Stimulated activated CD4-positive, alpha-beta T cell treated with anti-CD3 and anti-CD28 coated beads, TNF-alpha, amount 100 ng/mL, for 48 hours (primary cell): ENCODE measurements at regions not wholly inside any gene's neighbourhood (a gene's known extent, or its start where the extent isn't known, plus 50 kb on each side); places are given as distances from the start of the nearest gene placed in this dataset.
"Not testable (repeated sequence)": the region's sequence is repeated elsewhere in the genome, so short reads cannot be mapped to it uniquely, and the experiment has no call there.

ENCODE experiments used
- DNase-seq, 3 donors: peaks; one replicate each; pipeline ENCODE4 v3.0.0-alpha.2; 2020; ENCODE audit warnings: low read depth in 3 of 3

DNA sequence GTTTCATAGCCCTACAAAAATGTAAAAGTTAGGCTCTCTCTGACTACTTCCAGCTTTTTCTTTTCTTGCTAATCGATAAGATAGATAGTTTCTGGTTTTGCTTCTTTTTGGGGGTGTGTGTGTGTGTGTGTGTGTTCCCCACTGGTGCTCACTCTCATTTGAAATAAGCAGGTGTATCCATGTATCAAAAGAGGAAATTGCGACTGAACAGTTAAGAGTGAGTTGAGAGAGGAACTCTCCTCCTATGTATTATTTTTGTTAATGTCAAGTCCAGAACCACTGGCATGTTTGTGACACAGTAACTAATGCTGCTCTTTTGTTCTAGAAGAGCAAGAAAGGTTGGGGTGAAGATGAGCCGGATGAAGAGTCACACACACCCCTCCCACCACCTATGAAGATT lies 96.7 kb upstream of the UMPS start:
- DNase-seq, result no peak

- no peak for DNase-seq
Measured at GRCh38 chr3:124634210-124635168, 95.8 kb upstream of the UMPS start.

- DNase-seq, result no peak
Measured at GRCh38 chr3:124635169-124635539, 95.1 kb upstream of the UMPS start.

GRCh38 chr3:124636101-124636862 lies 94.0 kb upstream of the UMPS start:
- DNase-seq, result no peak

DNA sequence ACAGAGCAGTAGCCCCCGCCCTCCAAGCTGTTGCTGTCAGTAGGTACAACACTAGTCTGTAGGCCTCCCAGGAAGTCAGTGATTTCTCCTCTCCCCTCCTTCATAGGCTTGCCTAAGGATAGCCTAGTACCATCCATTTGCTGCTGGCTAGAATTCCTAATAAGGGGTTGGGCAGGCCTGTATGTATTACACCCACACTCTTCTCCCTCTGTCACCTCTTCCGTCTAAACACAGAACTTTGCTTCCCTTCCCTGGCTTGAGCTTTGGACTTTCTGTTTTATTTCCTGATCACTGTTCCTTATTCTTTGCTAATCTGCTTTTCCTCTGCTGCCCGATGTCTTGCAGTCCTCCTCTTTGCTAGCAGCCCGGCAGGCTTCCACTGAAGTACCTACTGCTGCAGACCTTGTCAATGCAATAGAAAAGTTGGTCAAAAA lies 93.4 kb upstream of the UMPS start:
- DNase-seq, result no peak

- no peak for DNase-seq
Measured at GRCh38 chr3:124639406-124640237, 90.6 kb upstream of the UMPS start.

- DNase-seq, result no peak
Measured at GRCh38 chr3:124640635-124641306, 89.5 kb upstream of the UMPS start.

DNA sequence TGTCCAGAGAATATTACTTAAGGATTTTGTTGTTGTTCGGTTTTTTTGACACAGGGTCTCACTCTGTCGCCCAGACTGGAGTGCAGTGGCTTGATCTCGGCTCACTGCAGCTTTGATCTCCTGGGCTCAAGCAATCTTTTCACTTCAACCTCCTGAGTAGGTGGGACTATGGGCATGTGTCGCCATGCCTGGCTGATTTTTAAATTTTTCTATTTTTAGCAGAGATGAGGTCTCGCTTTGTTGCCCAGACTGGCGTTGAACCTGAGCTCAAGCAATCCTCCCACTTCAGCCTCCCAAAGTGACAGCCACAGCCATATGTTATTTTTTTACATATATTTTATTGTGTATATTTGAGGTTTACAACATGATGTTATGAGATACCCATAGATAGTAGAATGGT lies 86.8 kb upstream of the UMPS start:
- DNase-seq, result no peak

DNA sequence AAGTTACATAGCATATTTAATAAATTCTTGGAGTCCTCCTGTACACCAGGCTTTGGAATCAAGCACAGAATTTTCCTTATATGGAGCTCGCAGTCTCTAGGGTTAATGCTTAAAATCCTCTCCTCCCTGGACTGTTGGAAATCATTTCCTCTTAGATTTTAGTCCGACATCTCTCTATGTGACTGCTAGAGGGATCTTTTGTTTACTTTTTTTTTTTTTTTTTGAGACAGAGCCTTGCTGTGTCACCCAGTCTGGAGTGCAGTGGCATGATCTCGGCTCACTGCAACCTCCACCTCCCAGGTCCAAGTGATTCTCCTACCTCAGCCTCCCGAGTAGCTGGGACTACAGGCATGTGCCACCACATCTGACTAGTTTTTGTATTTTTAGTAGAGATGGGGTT lies 84.1 kb upstream of the UMPS start:
- DNase-seq, result not testable (repeated sequence)

GRCh38 chr3:124648551-124648950 lies 81.7 kb upstream of the UMPS start:
- DNase-seq, result no peak

GRCh38 chr3:124650798-124651197 lies 79.5 kb upstream of the UMPS start:
- DNase-seq, result no peak

GRCh38 chr3:124651416-124651815 lies 78.8 kb upstream of the UMPS start:
- not testable (repeated sequence) for DNase-seq

- DNase-seq, result no peak
Measured at GRCh38 chr3:124652009-124652408, 78.2 kb upstream of the UMPS start.

DNA sequence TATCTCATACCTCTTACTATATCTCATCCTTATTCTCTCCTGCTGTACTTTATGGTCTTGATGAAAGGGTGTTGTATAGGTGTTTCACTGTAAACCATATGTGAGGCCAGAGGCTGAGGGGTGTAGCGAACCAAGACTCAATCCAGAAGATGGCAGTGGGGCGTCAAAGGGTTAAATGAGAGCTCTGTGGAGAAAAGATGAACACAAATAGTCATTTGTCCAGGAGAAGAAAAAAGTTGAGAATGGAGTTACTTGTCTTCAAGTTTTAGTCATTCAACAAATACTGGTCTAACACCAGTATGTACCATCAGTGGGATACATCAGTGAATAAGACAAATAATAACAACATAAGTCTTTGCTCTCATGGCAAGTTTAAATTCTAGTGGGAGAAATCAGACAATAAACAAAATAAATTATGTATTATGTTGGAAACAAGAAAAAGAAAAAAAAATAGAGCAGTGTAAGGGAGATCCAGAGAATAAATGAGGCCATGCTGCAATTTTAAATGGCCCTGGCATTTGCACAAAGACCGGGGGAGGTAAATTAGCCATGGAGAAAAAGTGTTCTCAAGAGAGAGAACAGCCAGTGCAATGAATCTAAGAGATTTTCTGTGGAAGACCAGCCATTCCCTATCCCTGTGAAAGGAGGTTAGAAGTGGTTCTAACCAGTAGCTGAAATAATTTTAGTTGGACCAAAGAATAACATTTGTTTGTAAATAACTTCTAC lies 77.0 kb upstream of the UMPS start:
- no peak for DNase-seq

GRCh38 chr3:124653797-124654469 lies 76.3 kb upstream of the UMPS start:
- DNase-seq, result no peak

DNA sequence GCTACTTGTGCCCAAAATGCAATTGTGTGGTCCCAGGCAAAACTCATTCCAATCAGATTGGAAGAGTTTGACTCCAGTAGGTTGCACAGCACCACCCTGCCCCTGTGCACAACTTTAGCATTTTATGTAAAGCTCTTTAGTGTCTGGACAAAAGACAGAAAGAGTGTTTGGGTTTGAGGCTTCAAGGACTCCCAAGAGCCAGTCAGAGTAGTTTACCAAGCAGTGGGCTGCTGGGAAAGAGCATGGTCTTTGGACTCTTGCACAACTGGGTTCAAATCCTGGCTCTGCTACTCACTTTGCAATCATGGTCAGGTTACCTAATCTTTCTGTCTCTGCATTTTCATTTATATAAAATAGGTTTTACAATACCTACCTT lies 75.8 kb upstream of the UMPS start:
- no peak for DNase-seq

DNA sequence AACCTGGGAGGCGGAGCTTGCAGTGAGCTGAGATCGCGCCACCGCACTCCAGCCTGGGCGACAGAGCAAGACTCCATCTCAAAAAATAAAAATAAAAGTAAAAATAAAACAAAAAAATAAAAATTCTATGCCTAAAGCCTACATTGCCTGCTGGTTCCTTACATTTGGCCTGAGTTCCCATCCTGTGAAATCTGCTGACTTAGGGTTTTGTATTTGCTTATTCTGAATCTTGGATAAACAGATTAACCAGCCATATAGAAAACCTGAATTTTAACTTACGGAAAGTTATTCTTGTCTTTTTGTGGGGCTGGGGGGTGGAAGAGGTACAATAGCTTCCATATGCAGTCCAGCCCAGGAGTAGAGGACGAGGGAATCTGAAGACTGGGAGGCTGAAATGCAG lies 73.7 kb upstream of the UMPS start:
- DNase-seq, result no peak

GRCh38 chr3:124657138-124657537 lies 73.1 kb upstream of the UMPS start:
- no peak for DNase-seq

DNA sequence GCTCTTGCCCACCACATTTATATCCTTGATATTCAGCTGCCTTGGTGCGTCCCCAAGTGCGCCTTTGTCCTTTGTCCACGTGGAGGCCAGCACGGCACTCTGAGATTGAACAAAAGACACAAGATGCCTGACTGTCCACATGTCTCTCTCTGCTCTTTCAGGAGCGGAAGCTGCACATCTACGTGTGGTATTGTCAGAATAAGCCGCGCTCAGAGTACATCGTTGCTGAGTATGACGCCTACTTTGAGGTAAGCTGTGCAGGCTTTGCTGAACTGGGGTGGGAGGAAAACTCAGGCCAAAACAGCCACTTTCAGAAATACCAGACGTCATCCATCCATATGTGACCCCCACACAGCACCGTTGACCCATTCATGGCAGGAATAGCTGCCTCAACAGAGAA lies 72.0 kb upstream of the UMPS start:
- no peak for DNase-seq

- DNase-seq, result no peak
Measured at GRCh38 chr3:124659175-124659574, 71.1 kb upstream of the UMPS start.
